ENCODE measurements at regions not wholly inside any gene's neighbourhood (a gene's known extent, or its start where the extent isn't known, plus 50 kb on each side); places are given as distances from the start of the nearest gene placed in this dataset.

- no peak for DNase-seq
- in situ Hi-C loops (cut with MboI; ENCODE audit: low pct_ligation_motif_present in 1 of 4, low pct_unique_long_range_greater_than_20kb in 1 of 4, low sequenced_read_pairs in 3 of 4) (no loop called here), intact Hi-C loops (cut with DNase I; ENCODE audit: low total_unique reads) (no loop called here)
- 95 to 100% methylated on average over 1 to 4 of the region's 4 CpGs for WGBS, 2 donors (ENCODE audit: low coverage in 1 of 2)
- Histone ChIP-seq H3K4me3 (no peak overlapping the region), H3K36me3 (no peaks in the 10 kb centered on the region), H3K27ac (no peak overlapping the region), H3K4me1 (no peaks in the 10 kb centered on the region), H3K9me3 (peaks cover 3 to 5% of the 10 kb centered on the region in 2 donors), H3K27me3 (no peaks in the 10 kb centered on the region)
- TF ChIP-seq POLR2AphosphoS5 (IDR thresholded peaks at IDR 0.05) (no peak), POLR2A (IDR thresholded peaks at IDR 0.05) (no peak), EP300 (IDR thresholded peaks at IDR 0.05; ENCODE audit: low read depth) (no peak), CTCF (IDR thresholded peaks at IDR 0.05) (no peak)
These were observed 58.0 kb upstream of the PREP start for GRCh38 chr6:105460860-105461259.

GRCh38 chr6:105459864-105460263 lies 57.0 kb upstream of the PREP start:
- no peaks in the 10 kb centered on the region for H3K9me3 ChIP-seq
- H3K4me1 ChIP-seq = no peaks in the 10 kb centered on the region
- in situ Hi-C loops (cut with MboI; ENCODE audit: low pct_ligation_motif_present in 1 of 4, low pct_unique_long_range_greater_than_20kb in 1 of 4, low sequenced_read_pairs in 3 of 4) = no loop called here
- intact Hi-C loops (cut with DNase I; ENCODE audit: low total_unique reads) = no loop called here
- H3K27me3 ChIP-seq = no peaks in the 10 kb centered on the region
- DNase-seq = no peak
- no peaks in the 10 kb centered on the region for H3K36me3 ChIP-seq
- TF ChIP-seq POLR2AphosphoS5 (IDR thresholded peaks at IDR 0.05) = no peak
- TF ChIP-seq EP300 (IDR thresholded peaks at IDR 0.05; ENCODE audit: low read depth) = no peak
- TF ChIP-seq POLR2A (IDR thresholded peaks at IDR 0.05) = no peak
- no peak for TF ChIP-seq CTCF (IDR thresholded peaks at IDR 0.05)
- 71 to 75% methylated on average over 1 of the region's 1 CpG for WGBS, 2 donors (ENCODE audit: low coverage in 1 of 2)
- no peak overlapping the region for H3K27ac ChIP-seq
- no peak overlapping the region for H3K4me3 ChIP-seq

GRCh38 chr6:105459049-105459448 lies 56.2 kb upstream of the PREP start:
- intact Hi-C loops (cut with DNase I; ENCODE audit: low total_unique reads) = no loop called here
- Histone ChIP-seq H3K4me1 (no peaks in the 10 kb centered on the region), H3K9me3 (no peaks in the 10 kb centered on the region), H3K27ac (no peak overlapping the region), H3K36me3 (no peaks in the 10 kb centered on the region), H3K4me3 (no peak overlapping the region), H3K27me3 (no peaks in the 10 kb centered on the region)
- DNase-seq = no peak
- WGBS, 2 donors (ENCODE audit: low coverage in 1 of 2) = 81 to 93% methylated on average over 7 to 9 of the region's 9 CpGs
- in situ Hi-C loops (cut with MboI; ENCODE audit: low pct_ligation_motif_present in 1 of 4, low pct_unique_long_range_greater_than_20kb in 1 of 4, low sequenced_read_pairs in 3 of 4) = no loop called here
- TF ChIP-seq CTCF (IDR thresholded peaks at IDR 0.05) (no peak), EP300 (IDR thresholded peaks at IDR 0.05; ENCODE audit: low read depth) (no peak), POLR2AphosphoS5 (IDR thresholded peaks at IDR 0.05) (no peak), POLR2A (IDR thresholded peaks at IDR 0.05) (no peak)

- H3K36me3 ChIP-seq = no peaks in the 10 kb centered on the region
- no peaks in the 10 kb centered on the region for H3K27me3 ChIP-seq
- in situ Hi-C loops (cut with MboI; ENCODE audit: low pct_ligation_motif_present in 1 of 4, low pct_unique_long_range_greater_than_20kb in 1 of 4, low sequenced_read_pairs in 3 of 4) = no loop called here
- 79 to 91% methylated on average over 1 of the region's 1 CpG for WGBS, 2 donors (ENCODE audit: low coverage in 1 of 2)
- H3K27ac ChIP-seq = no peak overlapping the region
- no peak overlapping the region for H3K4me3 ChIP-seq
- TF ChIP-seq POLR2AphosphoS5 (IDR thresholded peaks at IDR 0.05) = no peak
- no peaks in the 10 kb centered on the region for H3K9me3 ChIP-seq
- no peak for DNase-seq
- no peaks in the 10 kb centered on the region for H3K4me1 ChIP-seq
- intact Hi-C loops (cut with DNase I; ENCODE audit: low total_unique reads) = no loop called here
These were observed 55.7 kb upstream of the PREP start for GRCh38 chr6:105458551-105458950.

- intact Hi-C loops (cut with DNase I; ENCODE audit: low total_unique reads) = no loop called here
- no peaks in the 10 kb centered on the region for H3K4me1 ChIP-seq
- DNase-seq = no peak
- in situ Hi-C loops (cut with MboI; ENCODE audit: low pct_ligation_motif_present in 1 of 4, low pct_unique_long_range_greater_than_20kb in 1 of 4, low sequenced_read_pairs in 3 of 4) = no loop called here
- H3K27me3 ChIP-seq = no peaks in the 10 kb centered on the region
- H3K9me3 ChIP-seq = no peaks in the 10 kb centered on the region
- TF ChIP-seq POLR2AphosphoS5 (IDR thresholded peaks at IDR 0.05) (no peak), EP300 (IDR thresholded peaks at IDR 0.05; ENCODE audit: low read depth) (no peak), CTCF (IDR thresholded peaks at IDR 0.05) (no peak), POLR2A (IDR thresholded peaks at IDR 0.05) (no peak)
- H3K4me3 ChIP-seq = no peak overlapping the region
- H3K27ac ChIP-seq = no peak overlapping the region
- no peaks in the 10 kb centered on the region for H3K36me3 ChIP-seq
These were observed 55.2 kb upstream of the PREP start for GRCh38 chr6:105458084-105458483.

All from transverse colon (tissue), 4 donors.